ENCODE measurements at regions not wholly inside any gene's neighbourhood (a gene's known extent, or its start where the extent isn't known, plus 50 kb on each side); places are given as distances from the start of the nearest gene placed in this dataset.
A peak's percentile ranks its signal among the peaks of the same experiment; 100 is the strongest.
"Not testable (repeated sequence)": the region's sequence is repeated elsewhere in the genome, so short reads cannot be mapped to it uniquely, and the experiment has no call there.

- DNase-seq (ENCODE audit: low read depth), result no peak
These were observed 174.6 kb downstream of the ABCA8 start for GRCh38 chr17:68780596-68780995.

- DNase-seq (ENCODE audit: low read depth), result no peak
These were observed 176.5 kb downstream of the ABCA8 start for GRCh38 chr17:68778726-68779125.

GRCh38 chr17:68777856-68778694 is 176.9 kb upstream of the FAM20A start:
- no peak for DNase-seq (ENCODE audit: low read depth)

GRCh38 chr17:68777243-68777855 is 176.2 kb upstream of the FAM20A start:
- peak; percentile 69 for DNase-seq (ENCODE audit: low read depth)

- DNase-seq (ENCODE audit: low read depth), result no peak
These were observed 175.3 kb upstream of the FAM20A start for GRCh38 chr17:68776451-68776850.

- no peak for DNase-seq (ENCODE audit: low read depth)
These were observed 174.8 kb upstream of the FAM20A start for GRCh38 chr17:68775969-68776368.

- peak; percentile 29 for DNase-seq (ENCODE audit: low read depth)
These were observed 174.2 kb upstream of the FAM20A start for GRCh38 chr17:68775318-68775717.

GRCh38 chr17:68771867-68772515 is 170.8 kb upstream of the FAM20A start:
- peak; percentile 69 for DNase-seq (ENCODE audit: low read depth)

GRCh38 chr17:68768804-68769203 is 167.6 kb upstream of the FAM20A start:
- DNase-seq (ENCODE audit: low read depth), result no peak

GRCh38 chr17:68766640-68767039 is 165.5 kb upstream of the FAM20A start:
- no peak for DNase-seq (ENCODE audit: low read depth)

- peak; percentile 17 for DNase-seq (ENCODE audit: low read depth)
These were observed 162.4 kb upstream of the FAM20A start for GRCh38 chr17:68763562-68763961.

- no peak for DNase-seq (ENCODE audit: low read depth)
These were observed 161.7 kb upstream of the FAM20A start for GRCh38 chr17:68762911-68763310.

GRCh38 chr17:68760141-68760475 is 158.9 kb upstream of the FAM20A start:
- DNase-seq (ENCODE audit: low read depth), result no peak

- DNase-seq (ENCODE audit: low read depth), result peak; percentile 92
These were observed 158.4 kb upstream of the FAM20A start for GRCh38 chr17:68759343-68760140.

GRCh38 chr17:68759002-68759342 is 157.8 kb upstream of the FAM20A start:
- no peak for DNase-seq (ENCODE audit: low read depth)

GRCh38 chr17:68757866-68758757 is 156.9 kb upstream of the FAM20A start:
- DNase-seq (ENCODE audit: low read depth), result not testable (repeated sequence)

GRCh38 chr17:68753985-68754769 is 153.0 kb upstream of the FAM20A start:
- no peak for DNase-seq (ENCODE audit: low read depth)

- DNase-seq (ENCODE audit: low read depth), result no peak
These were observed 149.0 kb upstream of the FAM20A start for GRCh38 chr17:68750208-68750562.

GRCh38 chr17:68749349-68750207 is 148.4 kb upstream of the FAM20A start:
- DNase-seq (ENCODE audit: low read depth), result no peak

GRCh38 chr17:68748381-68748780 is 147.2 kb upstream of the FAM20A start:
- no peak for DNase-seq (ENCODE audit: low read depth)
